GM12864 (cell line): ENCODE measurements at regions not wholly inside any gene's neighbourhood (a gene's known extent, or its start where the extent isn't known, plus 50 kb on each side); places are given as distances from the start of the nearest gene placed in this dataset.

Experiments
- DNase-seq: peaks from one replicate; pipeline ENCODE4 v3.0.0-alpha.2; 2011; ENCODE audit warnings: low read depth
- H3K4me3 ChIP-seq: 2 replicates; pipeline ENCODE4 v1.5.1; 2011; ENCODE audit warnings: mild to moderate bottlenecking, low read depth, low read length, control low read depth
- CTCF ChIP-seq: IDR thresholded peaks from 2 replicates; pipeline ENCODE4 v1.5.1; 2011; ENCODE audit warnings: low read depth, mild to moderate bottlenecking, moderate library complexity, low read length, control low read depth, inconsistent platforms; ENCODE audit errors: missing control alignments

- no peak overlapping the region for H3K4me3 ChIP-seq
- no peak for TF ChIP-seq CTCF
- no peak for DNase-seq
These were observed 82.6 kb upstream of the SHISAL1 start for GRCh38 chr22:44395118-44396005.

- DNase-seq = no peak
These were observed 81.7 kb upstream of the SHISAL1 start for GRCh38 chr22:44394246-44395117.

GRCh38 chr22:44393066-44393465, 80.3 kb upstream of the SHISAL1 start:
- H3K4me3 ChIP-seq = no peak overlapping the region
- no peak for TF ChIP-seq CTCF
- no peak for DNase-seq

More at GRCh38 chr22:44394246-44395117, 81.7 kb upstream of the SHISAL1 start:
- H3K4me3 ChIP-seq = no peak overlapping the region
- no peak for TF ChIP-seq CTCF

GRCh38 chr22:44392446-44392921, 79.7 kb upstream of the SHISAL1 start:
- no peak overlapping the region for H3K4me3 ChIP-seq
- no peak for DNase-seq
- TF ChIP-seq CTCF = no peak

- no peak for DNase-seq
- no peak overlapping the region for H3K4me3 ChIP-seq
- TF ChIP-seq CTCF = no peak
These were observed 79.0 kb upstream of the SHISAL1 start for GRCh38 chr22:44391481-44392445.

- H3K4me3 ChIP-seq = no peak overlapping the region
- DNase-seq = no peak
- TF ChIP-seq CTCF = no peak
These were observed 78.3 kb upstream of the SHISAL1 start for GRCh38 chr22:44391015-44391414.
